PC-3 (cell line): ENCODE measurements at regions not wholly inside any gene's neighbourhood (a gene's known extent, or its start where the extent isn't known, plus 50 kb on each side); places are given as distances from the start of the nearest gene placed in this dataset.

Experiments
- ATAC-seq: fragments of 200-7000 bp; cut with Tn5 transposase; 2 replicates; pipeline ENCODE4 v1.9.1; 2020; ENCODE audit warnings: mild to moderate bottlenecking, moderate library complexity
- BruUV-seq: library from RNA; stranded (reverse); fragments of 400-500 nt; replicated peaks from 2 replicates; lab custom pipeline; 2021; lab: Mats Ljungman, UMichigan
- CTCF ChIA-PET: fragments of 300-600 bp; sonication (Branson Sonifier 250); formaldehyde crosslinking; loops from one replicate; lab custom pipeline; 2022; ENCODE audit warnings: antibody characterized with exemption; lab: Charles Lee
- POLR2A ChIA-PET: fragments of 300-600 bp; sonication (Branson Sonifier 250); formaldehyde crosslinking; loops from one replicate; lab custom pipeline; 2022; ENCODE audit warnings: antibody characterized with exemption; ENCODE audit not compliant: unreplicated experiment; lab: Charles Lee
- DNase-seq: peaks from one replicate; pipeline ENCODE4 v3.0.0-alpha.2; 2015
- H2AFZ ChIP-seq: fragments of 300-600 bp; sonication (generic); 2 replicates; pipeline ENCODE4 v1.6.0; 2016; ENCODE audit warnings: antibody characterized with exemption, low read length
- H3F3A ChIP-seq: fragments of 300-600 bp; sonication (generic); one replicate; pipeline ENCODE4 v1.6.0; 2017; ENCODE audit warnings: antibody characterized with exemption, low read length, control low read depth, mild to moderate bottlenecking; ENCODE audit not compliant: unreplicated experiment
- H3K27ac ChIP-seq: fragments of 300-600 bp; sonication (generic); 2 replicates; pipeline ENCODE4 v1.5.1; 2016; ENCODE audit warnings: mild to moderate bottlenecking, low read length
- H3K27me3 ChIP-seq: fragments of 300-600 bp; sonication (generic); 2 replicates; pipeline ENCODE4 v1.6.1; 2016; ENCODE audit warnings: low read length, mixed read lengths
- H3K36me3 ChIP-seq: fragments of 300-600 bp; sonication (generic); 2 replicates; pipeline ENCODE4 v1.6.1; 2016; ENCODE audit warnings: low read depth, mixed run types, low read length, mixed read lengths
- H3K4me1 ChIP-seq: fragments of 300-600 bp; sonication (generic); 2 replicates; pipeline ENCODE4 v1.5.1; 2016; ENCODE audit warnings: low read length; ENCODE audit not compliant: insufficient read depth
- H3K4me2 ChIP-seq: fragments of 300-600 bp; sonication (generic); 2 replicates; pipeline ENCODE4 v1.6.0; 2016; ENCODE audit warnings: low read length
- H3K4me3 ChIP-seq: fragments of 300-600 bp; sonication (generic); 2 replicates; pipeline ENCODE4 v1.5.1; 2016; ENCODE audit warnings: mild to moderate bottlenecking, low read length, mixed read lengths
- H3K79me2 ChIP-seq: fragments of 300-600 bp; sonication (generic); 2 replicates; pipeline ENCODE4 v1.6.1; 2017; ENCODE audit warnings: low read length, mixed read lengths
- H3K9ac ChIP-seq: fragments of 300-600 bp; sonication (generic); 2 replicates; pipeline ENCODE4 v1.6.0; 2016; ENCODE audit warnings: mild to moderate bottlenecking, low read length
- H3K9me2 ChIP-seq: fragments of 300-600 bp; sonication (generic); replicated peaks from 2 replicates; pipeline ENCODE4 v1.6.1; 2016; ENCODE audit warnings: mixed run types, low read length, mixed read lengths
- H3K9me3 ChIP-seq: fragments of 300-600 bp; sonication (generic); 2 replicates; pipeline ENCODE4 v1.6.1; 2016; ENCODE audit warnings: low read length, mixed read lengths
- H4K20me1 ChIP-seq: fragments of 300-600 bp; sonication (generic); 2 replicates; pipeline ENCODE4 v1.6.1; 2016; ENCODE audit warnings: low read length, mixed read lengths
- CTCF ChIP-seq: fragments of 300-600 bp; sonication (generic); conservative IDR thresholded peaks from 2 replicates; pipeline ENCODE4 v1.5.1; 2017; ENCODE audit warnings: antibody characterized with exemption, low read depth, mild to moderate bottlenecking, low read length
- EZH2 ChIP-seq: fragments of 300-600 bp; sonication (generic); IDR thresholded peaks from one replicate; pipeline ENCODE4 v1.6.1; 2017; ENCODE audit warnings: antibody characterized with exemption, mild to moderate bottlenecking, low read length; ENCODE audit not compliant: unreplicated experiment
- EZH2phosphoT487 ChIP-seq: fragments of 300-600 bp; sonication (generic); IDR thresholded peaks from 2 replicates; pipeline ENCODE4 v1.6.1; 2018; ENCODE audit warnings: mild to moderate bottlenecking, antibody characterized with exemption, low read length, borderline replicate concordance
- intact Hi-C: fragments of 100-400 bp; cut with micrococcal nuclease; formaldehyde crosslinking; loops from 2 replicates; pipeline ENCODE4 v1.9.0; 2023

- Histone ChIP-seq H3K9me3 (no peaks in the 10 kb centered on the region), H3K4me1 (0 out of 2 replicates have a peak, but pooled peaks cover 4% of the 10 kb centered on the region), H2AFZ (no peak overlapping the region), H3K27ac (no peak overlapping the region), H3K9ac (no peak overlapping the region), H3K4me2 (no peak overlapping the region), H3F3A (no peaks in the 10 kb centered on the region), H3K27me3 (peaks cover 9% of the 10 kb centered on the region), H3K4me3 (no peak overlapping the region), H3K79me2 (no peaks in the 10 kb centered on the region), H3K9me2 (no peaks in the 10 kb centered on the region), H3K36me3 (no peaks in the 10 kb centered on the region), H4K20me1 (no peaks in the 10 kb centered on the region)
- POLR2A ChIA-PET: no interaction called here
- BruUV-seq: no TSS peak
- TF ChIP-seq EZH2 (no peak), EZH2phosphoT487 (no peak), CTCF (no peak)
- no peak for DNase-seq
- CTCF ChIA-PET: no interaction called here
- ATAC-seq: no peak
- intact Hi-C loops: no loop called here
Measured at GRCh38 chr15:70438776-70439175, 324.6 kb downstream of the UACA start.

- no peak overlapping the region for H2AFZ ChIP-seq
- H3K27ac ChIP-seq: no peak overlapping the region
- DNase-seq: peak; percentile 61
- H3K9ac ChIP-seq: no peak overlapping the region
- no peaks in the 10 kb centered on the region for H3F3A ChIP-seq
- no peak for TF ChIP-seq EZH2phosphoT487
- TF ChIP-seq CTCF: peak; percentile 31; the same call in 1 of the 2 replicates
- TF ChIP-seq EZH2: no peak
- no TSS peak for BruUV-seq
- intact Hi-C loops: no loop called here
- H3K4me2 ChIP-seq: no peak overlapping the region
- H3K36me3 ChIP-seq: no peaks in the 10 kb centered on the region
- H3K9me3 ChIP-seq: no peaks in the 10 kb centered on the region
- 0 out of 2 replicates have a peak, but pooled peaks cover 4% of the 10 kb centered on the region for H3K4me1 ChIP-seq
- peaks cover 3% of the 10 kb centered on the region; the same call in 1 of the 2 replicates for H3K27me3 ChIP-seq
- no peaks in the 10 kb centered on the region for H4K20me1 ChIP-seq
- no peak overlapping the region for H3K4me3 ChIP-seq
- ATAC-seq: no peak
- H3K9me2 ChIP-seq: no peaks in the 10 kb centered on the region
- POLR2A ChIA-PET: no interaction called here
- CTCF ChIA-PET: no interaction called here
- H3K79me2 ChIP-seq: no peaks in the 10 kb centered on the region
Measured at GRCh38 chr15:70437882-70438451, 325.4 kb downstream of the UACA start.

- ChIA-PET CTCF (no interaction called here), POLR2A (no interaction called here)
- Histone ChIP-seq H3K27ac (no peak overlapping the region), H3K4me3 (no peak overlapping the region), H3K27me3 (no peaks in the 10 kb centered on the region; the same call in 1 of the 2 replicates), H3K9ac (no peak overlapping the region), H4K20me1 (no peaks in the 10 kb centered on the region), H3K4me2 (no peak overlapping the region), H3K9me2 (no peaks in the 10 kb centered on the region), H2AFZ (no peak overlapping the region), H3K9me3 (no peaks in the 10 kb centered on the region), H3K4me1 (0 out of 2 replicates have a peak, but pooled peaks cover 4% of the 10 kb centered on the region), H3F3A (no peaks in the 10 kb centered on the region), H3K79me2 (no peaks in the 10 kb centered on the region), H3K36me3 (no peaks in the 10 kb centered on the region)
- intact Hi-C loops: no loop called here
- no peak for DNase-seq
- no TSS peak for BruUV-seq
- TF ChIP-seq CTCF (no peak), EZH2phosphoT487 (no peak), EZH2 (no peak)
- no peak for ATAC-seq
Measured at GRCh38 chr15:70437089-70437488, 326.3 kb downstream of the UACA start.
